ENCODE measurements at regions not wholly inside any gene's neighbourhood (a gene's known extent, or its start where the extent isn't known, plus 50 kb on each side); places are given as distances from the start of the nearest gene placed in this dataset.

DNA sequence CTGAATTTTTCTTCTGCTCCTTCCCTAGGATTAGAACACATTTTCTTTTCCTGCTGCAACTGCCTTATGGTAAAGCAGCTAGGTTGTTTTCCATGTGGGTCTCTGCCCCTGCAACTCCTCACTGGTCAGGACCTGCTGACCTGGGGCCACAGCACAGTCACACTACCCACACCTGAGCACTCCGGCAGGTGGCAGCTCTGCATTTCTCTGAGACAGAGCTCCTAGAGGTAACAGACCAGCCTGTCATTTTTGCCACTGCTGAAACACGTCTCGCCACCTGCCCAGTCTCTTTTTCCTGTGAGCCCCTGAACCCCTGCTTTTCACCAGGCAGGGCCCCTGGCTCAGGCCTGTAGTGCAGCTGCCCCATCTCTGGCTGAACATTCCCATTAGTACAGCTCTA, 609.6 kb downstream of the HINT1 start:
- no peak overlapping the region for H3K27ac ChIP-seq (ENCODE audit: low read depth, low read length, poor library complexity, severe bottlenecking)

DNA sequence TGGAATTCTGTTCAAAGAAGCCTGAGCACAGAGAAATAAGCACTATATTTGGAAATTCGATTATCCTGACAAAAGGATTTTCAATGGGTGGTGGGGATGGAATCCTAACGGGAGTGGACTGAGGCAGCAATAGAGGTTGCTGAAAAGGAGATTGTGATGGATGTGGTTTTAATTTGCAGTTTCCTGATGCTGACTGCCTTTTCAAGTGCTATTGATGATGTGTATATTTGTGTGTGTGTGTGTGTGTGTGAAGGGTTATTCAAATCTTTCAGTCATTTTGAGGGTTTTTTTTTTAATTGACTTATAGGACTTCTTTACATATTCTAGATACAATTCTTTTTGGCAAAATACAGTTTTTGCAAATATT, 614.5 kb downstream of the HINT1 start:
- TF ChIP-seq EZH2 (IDR thresholded peaks at IDR 0.05; ENCODE audit: borderline replicate concordance, low read length), result no peak
- TF ChIP-seq, protein P1, sequence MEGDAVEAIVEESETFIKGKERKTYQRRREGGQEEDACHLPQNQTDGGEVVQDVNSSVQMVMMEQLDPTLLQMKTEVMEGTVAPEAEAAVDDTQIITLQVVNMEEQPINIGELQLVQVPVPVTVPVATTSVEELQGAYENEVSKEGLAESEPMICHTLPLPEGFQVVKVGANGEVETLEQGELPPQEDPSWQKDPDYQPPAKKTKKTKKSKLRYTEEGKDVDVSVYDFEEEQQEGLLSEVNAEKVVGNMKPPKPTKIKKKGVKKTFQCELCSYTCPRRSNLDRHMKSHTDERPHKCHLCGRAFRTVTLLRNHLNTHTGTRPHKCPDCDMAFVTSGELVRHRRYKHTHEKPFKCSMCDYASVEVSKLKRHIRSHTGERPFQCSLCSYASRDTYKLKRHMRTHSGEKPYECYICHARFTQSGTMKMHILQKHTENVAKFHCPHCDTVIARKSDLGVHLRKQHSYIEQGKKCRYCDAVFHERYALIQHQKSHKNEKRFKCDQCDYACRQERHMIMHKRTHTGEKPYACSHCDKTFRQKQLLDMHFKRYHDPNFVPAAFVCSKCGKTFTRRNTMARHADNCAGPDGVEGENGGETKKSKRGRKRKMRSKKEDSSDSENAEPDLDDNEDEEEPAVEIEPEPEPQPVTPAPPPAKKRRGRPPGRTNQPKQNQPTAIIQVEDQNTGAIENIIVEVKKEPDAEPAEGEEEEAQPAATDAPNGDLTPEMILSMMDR (IDR thresholded peaks at IDR 0.05; ENCODE audit: low read length), result no peak

More for the DNA sequence above, 609.6 kb downstream of the HINT1 start:
- H3F3A ChIP-seq (ENCODE audit: insufficient read depth, low read length), result no peaks in the 10 kb centered on the region
- H3K36me3 ChIP-seq (ENCODE audit: insufficient read depth, low read length), result no peaks in the 10 kb centered on the region
- H3K4me2 ChIP-seq (ENCODE audit: low read length), result no peak overlapping the region
- H3K4me3 ChIP-seq (ENCODE audit: low read depth, low read length, poor library complexity, severe bottlenecking), result no peak overlapping the region
- no peaks in the 10 kb centered on the region for H3K9me2 ChIP-seq (ENCODE audit: low read depth, low read length)
- TF ChIP-seq, protein P1 (IDR thresholded peaks at IDR 0.05; ENCODE audit: low read length), result peak; percentile 29; the same call in 1 of the 2 replicates
- TF ChIP-seq EZH2 (IDR thresholded peaks at IDR 0.05; ENCODE audit: borderline replicate concordance, low read length), result no peak
- no peaks in the 10 kb centered on the region for H3K9me3 ChIP-seq (ENCODE audit: low read length)
- no peaks in the 10 kb centered on the region for H4K20me1 ChIP-seq (ENCODE audit: insufficient read depth, low read length)
- H2AFZ ChIP-seq (ENCODE audit: low read length), result no peak overlapping the region
- H3K9ac ChIP-seq (ENCODE audit: low read length), result no peak overlapping the region
- H3K4me1 ChIP-seq (ENCODE audit: insufficient read depth, low read length, severe bottlenecking), result no peaks in the 10 kb centered on the region
- no peaks in the 10 kb centered on the region for H3K27me3 ChIP-seq (ENCODE audit: insufficient read depth, low read length)
- no peaks in the 10 kb centered on the region for H3K79me2 ChIP-seq (ENCODE audit: insufficient read depth, low read length)

DNA sequence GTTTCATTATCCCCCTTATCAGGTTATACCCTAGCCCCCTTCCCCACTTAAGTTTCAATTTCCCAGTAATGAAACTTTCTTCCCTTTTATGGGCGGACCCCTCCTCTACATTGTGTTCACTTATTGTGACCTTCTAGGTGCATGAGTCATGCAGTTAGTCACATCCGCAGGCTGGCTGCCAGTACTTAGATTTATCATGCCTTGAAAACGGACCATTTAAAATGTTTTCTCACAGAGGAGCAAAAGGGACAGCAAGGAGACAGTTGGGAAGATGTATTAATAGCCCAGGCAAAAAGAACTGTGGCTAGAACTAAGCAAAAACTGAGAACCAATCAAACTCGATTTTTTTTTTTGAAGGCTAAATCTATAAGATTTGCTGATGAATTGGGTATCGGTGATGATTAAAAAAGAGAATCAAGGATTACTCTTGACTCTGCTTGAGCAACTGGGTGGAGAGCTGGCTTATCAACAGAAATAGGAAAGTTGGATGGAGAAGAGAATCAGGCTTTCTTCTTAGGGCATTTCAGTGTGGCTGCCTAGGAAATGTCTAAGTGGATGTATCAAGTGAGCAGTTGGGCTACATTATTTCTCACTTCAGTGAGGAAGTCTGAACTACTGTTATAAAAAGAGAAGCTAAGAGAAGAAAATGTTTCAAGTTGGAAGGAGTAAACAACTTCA, 615.0 kb downstream of the HINT1 start:
- H3K9me2 ChIP-seq (ENCODE audit: low read depth, low read length), result no peaks in the 10 kb centered on the region
- H2AFZ ChIP-seq (ENCODE audit: low read length), result no peak overlapping the region
- no peaks in the 10 kb centered on the region for H3K27me3 ChIP-seq (ENCODE audit: insufficient read depth, low read length)
- H3F3A ChIP-seq (ENCODE audit: insufficient read depth, low read length), result no peaks in the 10 kb centered on the region
- no peaks in the 10 kb centered on the region for H4K20me1 ChIP-seq (ENCODE audit: insufficient read depth, low read length)
- H3K36me3 ChIP-seq (ENCODE audit: insufficient read depth, low read length), result no peaks in the 10 kb centered on the region
- no peak for TF ChIP-seq EZH2 (IDR thresholded peaks at IDR 0.05; ENCODE audit: borderline replicate concordance, low read length)
- TF ChIP-seq, protein P1 (IDR thresholded peaks at IDR 0.05; ENCODE audit: low read length), result no peak
- H3K4me2 ChIP-seq (ENCODE audit: low read length), result no peak overlapping the region
- H3K4me3 ChIP-seq (ENCODE audit: low read depth, low read length, poor library complexity, severe bottlenecking), result no peak overlapping the region
- no peaks in the 10 kb centered on the region for H3K9me3 ChIP-seq (ENCODE audit: low read length)
- H3K27ac ChIP-seq (ENCODE audit: low read depth, low read length, poor library complexity, severe bottlenecking), result no peak overlapping the region
- H3K9ac ChIP-seq (ENCODE audit: low read length), result no peak overlapping the region
- H3K4me1 ChIP-seq (ENCODE audit: insufficient read depth, low read length, severe bottlenecking), result no peaks in the 10 kb centered on the region
- H3K79me2 ChIP-seq (ENCODE audit: insufficient read depth, low read length), result no peaks in the 10 kb centered on the region

More for the DNA sequence above, 614.5 kb downstream of the HINT1 start:
- H3K79me2 ChIP-seq (ENCODE audit: insufficient read depth, low read length), result no peaks in the 10 kb centered on the region
- H3F3A ChIP-seq (ENCODE audit: insufficient read depth, low read length), result no peaks in the 10 kb centered on the region
- no peaks in the 10 kb centered on the region for H3K9me3 ChIP-seq (ENCODE audit: low read length)
- no peak overlapping the region for H3K27ac ChIP-seq (ENCODE audit: low read depth, low read length, poor library complexity, severe bottlenecking)
- H3K4me1 ChIP-seq (ENCODE audit: insufficient read depth, low read length, severe bottlenecking), result no peaks in the 10 kb centered on the region
- H3K4me3 ChIP-seq (ENCODE audit: low read depth, low read length, poor library complexity, severe bottlenecking), result no peak overlapping the region
- no peak overlapping the region for H2AFZ ChIP-seq (ENCODE audit: low read length)
- no peak overlapping the region for H3K4me2 ChIP-seq (ENCODE audit: low read length)
- no peaks in the 10 kb centered on the region for H3K36me3 ChIP-seq (ENCODE audit: insufficient read depth, low read length)
- no peak overlapping the region for H3K9ac ChIP-seq (ENCODE audit: low read length)
- H4K20me1 ChIP-seq (ENCODE audit: insufficient read depth, low read length), result no peaks in the 10 kb centered on the region
- no peaks in the 10 kb centered on the region for H3K27me3 ChIP-seq (ENCODE audit: insufficient read depth, low read length)
- no peaks in the 10 kb centered on the region for H3K9me2 ChIP-seq (ENCODE audit: low read depth, low read length)
